ENCODE measurements at regions not wholly inside any gene's neighbourhood (a gene's known extent, or its start where the extent isn't known, plus 50 kb on each side); places are given as distances from the start of the nearest gene placed in this dataset.

DNA sequence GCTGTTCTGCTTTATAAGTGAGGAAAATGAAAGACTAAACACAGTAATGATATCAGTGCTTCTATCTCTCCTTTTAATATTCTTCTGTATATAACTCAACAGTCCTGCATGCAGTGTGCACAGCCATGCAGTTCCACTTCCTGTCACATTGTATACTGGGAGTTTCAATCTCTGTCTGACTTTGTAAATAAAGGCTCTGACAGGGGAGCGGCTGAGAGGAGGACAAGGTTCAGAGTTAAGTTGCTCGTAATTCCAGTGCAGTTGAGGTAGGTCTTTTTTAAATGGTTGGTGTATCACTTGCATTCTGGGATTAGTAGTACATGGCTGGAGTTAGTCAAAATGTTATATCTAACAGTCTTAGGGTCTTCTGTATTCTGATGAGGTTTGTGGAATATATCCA is 264.5 kb downstream of the OLFM3 start:
- peaks cover 0 to 4% of the 10 kb centered on the region in 2 donors for H3K27me3 Mint-ChIP-seq
- H3K36me3 Mint-ChIP-seq, result no peaks in the 10 kb centered on the region
- no peak for ATAC-seq
- no peak for DNase-seq (ENCODE audit: low spot score)
- H3K27ac Mint-ChIP-seq, result no peak overlapping the region
- no peaks in the 10 kb centered on the region for H3K4me1 Mint-ChIP-seq (ENCODE audit: low read depth in 2 of 2)
- H3K9me3 Mint-ChIP-seq, result peaks cover 3% of the 10 kb centered on the region
- no peak overlapping the region for H3K4me3 Mint-ChIP-seq

DNA sequence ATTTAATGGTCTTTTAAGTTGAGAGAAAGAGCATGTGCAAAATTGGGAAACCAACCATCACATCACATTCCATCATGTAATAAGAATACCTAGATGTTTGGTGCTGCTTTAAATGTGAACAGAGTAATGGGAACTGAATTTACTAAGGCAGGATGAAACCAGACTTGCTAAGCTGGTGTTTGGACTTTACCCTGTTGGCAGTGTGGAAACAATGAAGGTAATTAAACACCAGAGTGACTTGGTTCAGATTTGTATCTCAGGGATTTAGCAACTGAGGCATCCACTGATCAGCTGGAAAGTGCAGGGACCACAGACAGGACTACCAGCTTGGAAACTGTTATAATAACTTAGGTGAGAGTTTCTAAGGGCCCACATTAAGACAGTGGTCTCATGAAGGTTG is 263.4 kb downstream of the OLFM3 start:
- H3K27ac Mint-ChIP-seq, result no peak overlapping the region
- ATAC-seq (no peak), DNase-seq (ENCODE audit: low spot score) (no peak)
- no peak overlapping the region for H3K4me3 Mint-ChIP-seq
- H3K36me3 Mint-ChIP-seq, result no peaks in the 10 kb centered on the region
- H3K9me3 Mint-ChIP-seq, result no peaks in the 10 kb centered on the region
- H3K27me3 Mint-ChIP-seq, result peaks cover 0 to 4% of the 10 kb centered on the region in 2 donors
- no peaks in the 10 kb centered on the region for H3K4me1 Mint-ChIP-seq (ENCODE audit: low read depth in 2 of 2)

DNA sequence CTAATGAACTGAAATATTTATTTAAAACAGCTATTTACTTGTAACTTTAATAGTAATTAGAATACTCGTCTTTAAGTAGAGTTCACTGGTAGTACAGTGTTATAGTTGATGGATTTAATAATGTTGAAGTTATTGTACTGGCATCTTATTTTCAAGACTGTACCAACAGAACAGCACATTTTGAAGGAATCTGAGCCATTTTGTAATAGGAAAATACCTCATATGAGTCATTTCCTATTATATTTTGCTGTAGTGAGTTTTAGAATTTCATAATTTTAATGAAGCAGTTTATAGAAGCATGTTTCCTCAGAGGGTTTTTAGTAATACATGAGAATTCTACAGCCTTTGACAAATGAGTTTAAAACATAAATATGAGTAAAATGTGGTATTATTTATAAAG is 258.3 kb downstream of the OLFM3 start:
- H3K4me1 Mint-ChIP-seq (ENCODE audit: low read depth in 2 of 2), result no peaks in the 10 kb centered on the region
- ATAC-seq (no peak), DNase-seq (ENCODE audit: low spot score) (no peak)
- H3K27me3 Mint-ChIP-seq, result peaks cover 0 to 1% of the 10 kb centered on the region in 2 donors
- H3K36me3 Mint-ChIP-seq, result no peaks in the 10 kb centered on the region
- H3K4me3 Mint-ChIP-seq, result no peak overlapping the region
- H3K9me3 Mint-ChIP-seq, result no peaks in the 10 kb centered on the region
- H3K27ac Mint-ChIP-seq, result no peak overlapping the region

DNA sequence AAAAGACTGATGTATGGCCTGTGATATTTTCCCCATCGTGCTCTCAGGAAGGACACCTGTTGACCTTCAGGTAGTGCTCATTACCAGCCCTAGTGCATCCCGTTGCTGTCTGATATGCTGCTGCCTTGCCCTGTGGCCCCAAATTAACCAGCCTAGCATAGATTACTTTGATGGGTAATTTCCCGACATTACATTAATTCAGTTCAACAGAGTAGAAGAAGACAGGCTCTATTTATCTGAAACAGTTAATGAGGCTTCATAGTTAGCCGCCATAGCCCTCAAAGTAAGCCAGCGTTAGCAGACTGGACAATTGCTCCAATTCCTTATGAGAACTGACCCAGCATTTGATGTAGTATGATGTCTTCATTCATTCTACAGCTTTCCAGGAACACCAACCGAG is 257.6 kb downstream of the OLFM3 start:
- ATAC-seq (no peak), DNase-seq (ENCODE audit: low spot score) (no peak)
- Mint-ChIP-seq H3K27me3 (no peaks in the 10 kb centered on the region), H3K4me3 (no peak overlapping the region), H3K36me3 (no peaks in the 10 kb centered on the region), H3K4me1 (ENCODE audit: low read depth in 2 of 2) (no peaks in the 10 kb centered on the region), H3K27ac (no peak overlapping the region), H3K9me3 (no peaks in the 10 kb centered on the region)

DNA sequence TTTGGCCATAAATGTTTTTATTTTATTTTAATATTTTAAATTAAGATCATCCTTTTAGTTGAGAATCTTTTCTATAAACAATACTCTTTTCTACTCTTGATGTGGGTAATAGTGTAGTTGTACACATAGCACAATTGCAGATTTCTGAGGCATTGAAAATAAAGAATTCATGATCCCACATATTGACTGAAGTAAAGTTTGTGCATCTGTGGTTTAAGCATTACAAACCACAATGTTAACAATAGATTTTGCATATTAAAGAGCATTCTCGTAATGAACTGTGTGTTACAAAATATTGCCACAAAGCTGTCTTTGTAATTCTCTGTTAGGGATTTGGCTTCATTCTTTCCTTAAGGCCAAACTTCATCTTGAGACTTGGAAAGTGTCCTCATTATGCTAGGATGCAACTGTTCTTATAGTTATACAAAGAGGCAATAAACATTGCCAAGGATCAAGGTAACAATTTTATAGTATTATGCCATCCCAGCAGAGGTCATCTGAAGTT is 256.8 kb downstream of the OLFM3 start:
- H3K27me3 Mint-ChIP-seq, result no peaks in the 10 kb centered on the region
- no peak for DNase-seq (ENCODE audit: low spot score)
- no peak for ATAC-seq
- H3K4me3 Mint-ChIP-seq, result no peak overlapping the region
- H3K9me3 Mint-ChIP-seq, result no peaks in the 10 kb centered on the region
- no peak overlapping the region for H3K27ac Mint-ChIP-seq
- H3K4me1 Mint-ChIP-seq (ENCODE audit: low read depth in 2 of 2), result no peaks in the 10 kb centered on the region
- H3K36me3 Mint-ChIP-seq, result no peaks in the 10 kb centered on the region

DNA sequence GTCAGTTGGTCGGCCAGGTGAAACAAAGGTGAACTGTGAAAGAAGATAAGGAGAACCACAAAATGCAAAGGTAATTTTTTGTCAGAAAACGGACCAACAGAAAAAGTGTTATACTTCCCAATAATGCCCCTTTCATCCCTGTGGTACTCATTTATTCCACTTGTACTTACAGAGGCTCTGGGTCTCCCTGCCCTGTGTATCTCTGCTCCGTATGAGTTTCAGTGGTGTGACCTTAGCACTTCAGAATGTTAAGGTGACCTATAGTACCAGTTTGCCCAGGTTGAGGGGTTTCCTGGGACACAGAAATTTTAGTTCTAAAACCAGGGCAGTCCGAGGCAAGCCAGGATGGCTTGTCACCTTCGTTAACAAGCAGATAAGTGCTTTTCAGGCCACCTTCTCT is 254.8 kb downstream of the OLFM3 start:
- Mint-ChIP-seq H3K36me3 (no peaks in the 10 kb centered on the region), H3K4me3 (no peak overlapping the region), H3K9me3 (no peaks in the 10 kb centered on the region), H3K4me1 (ENCODE audit: low read depth in 2 of 2) (no peaks in the 10 kb centered on the region), H3K27ac (no peak overlapping the region), H3K27me3 (no peaks in the 10 kb centered on the region)
- no peak for DNase-seq (ENCODE audit: low spot score)
- no peak for ATAC-seq

DNA sequence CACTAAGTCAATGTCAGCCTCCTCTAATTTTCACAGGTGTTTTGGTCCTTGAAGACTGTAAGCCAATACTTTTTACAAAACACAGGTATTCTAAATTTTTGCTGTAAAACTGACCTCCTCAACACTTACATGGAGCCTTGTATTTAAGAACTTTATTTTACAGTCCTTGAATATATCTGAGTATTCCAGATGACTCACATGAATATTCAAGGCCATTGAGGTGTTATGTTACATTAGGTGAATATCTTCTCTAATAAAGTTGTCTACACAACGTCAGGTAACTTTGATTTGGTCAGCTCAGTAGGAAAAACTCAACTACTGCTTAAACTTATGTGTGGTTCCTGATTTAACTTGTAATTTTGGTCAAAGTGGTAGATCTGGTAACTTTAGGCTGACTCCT is 254.2 kb downstream of the OLFM3 start:
- Mint-ChIP-seq H3K27ac (no peak overlapping the region), H3K4me1 (ENCODE audit: low read depth in 2 of 2) (no peaks in the 10 kb centered on the region)

DNA sequence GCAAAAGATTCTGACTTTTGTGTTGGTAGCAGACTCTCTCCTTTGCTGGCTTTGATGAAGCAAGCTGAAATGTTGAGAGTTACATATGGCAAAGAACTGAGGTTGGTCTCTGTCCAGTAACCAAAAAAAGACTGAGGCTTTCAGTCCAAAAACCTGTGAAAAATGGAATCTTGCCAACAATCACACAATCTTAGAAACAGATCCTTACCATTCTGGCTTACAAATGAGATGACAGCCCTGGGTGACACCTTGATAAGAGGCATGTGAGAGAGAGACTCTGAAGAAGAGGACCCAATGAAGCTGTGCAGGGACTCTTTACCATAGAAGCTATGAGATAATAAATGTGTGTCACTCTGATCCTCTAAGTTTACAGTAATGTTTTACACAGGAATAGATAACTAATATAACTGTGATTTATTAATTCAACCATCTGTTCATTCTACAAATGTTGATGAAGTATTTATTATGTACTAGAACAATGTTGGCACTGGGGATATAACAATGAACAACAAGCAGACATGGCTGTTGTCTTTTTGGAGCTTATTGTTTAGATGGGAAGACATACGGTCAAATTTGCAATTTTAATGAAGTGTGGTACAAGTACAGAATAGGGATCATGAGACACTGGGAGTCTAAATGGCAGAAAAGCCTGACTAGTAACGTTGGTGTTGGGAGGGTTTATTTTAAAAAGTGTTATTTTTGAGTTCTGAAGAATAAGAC is 251.0 kb downstream of the OLFM3 start:
- no peaks in the 10 kb centered on the region for H3K36me3 Mint-ChIP-seq
- H3K27ac Mint-ChIP-seq, result no peak overlapping the region
- no peak for DNase-seq (ENCODE audit: low spot score)
- no peak for ATAC-seq
- no peaks in the 10 kb centered on the region for H3K27me3 Mint-ChIP-seq
- no peak overlapping the region for H3K4me3 Mint-ChIP-seq
- no peaks in the 10 kb centered on the region for H3K4me1 Mint-ChIP-seq (ENCODE audit: low read depth in 2 of 2)
- no peaks in the 10 kb centered on the region for H3K9me3 Mint-ChIP-seq

More for the DNA sequence above, 254.2 kb downstream of the OLFM3 start:
- ATAC-seq (no peak), DNase-seq (ENCODE audit: low spot score) (no peak)
- H3K9me3 Mint-ChIP-seq, result no peaks in the 10 kb centered on the region
- H3K36me3 Mint-ChIP-seq, result no peaks in the 10 kb centered on the region
- no peaks in the 10 kb centered on the region for H3K27me3 Mint-ChIP-seq
- no peak overlapping the region for H3K4me3 Mint-ChIP-seq

DNA sequence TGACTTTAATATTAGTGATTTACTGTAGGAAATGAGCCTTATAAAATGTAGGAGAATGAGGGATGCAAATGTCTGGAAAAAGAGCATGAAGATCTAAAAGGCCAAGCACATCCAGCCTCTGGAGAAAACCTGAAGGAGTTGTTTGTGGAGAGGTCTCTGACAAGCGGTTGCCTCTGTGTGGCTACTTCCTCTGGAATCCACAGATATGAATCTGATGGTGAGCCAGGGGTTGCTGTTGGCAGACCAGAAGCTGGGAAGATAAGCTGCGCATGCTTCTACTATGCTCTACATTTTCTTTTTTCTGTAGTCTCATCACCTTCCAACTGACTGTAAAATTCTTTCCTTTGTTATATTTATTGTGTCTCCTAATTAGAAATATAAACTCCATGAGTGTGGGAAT is 248.6 kb downstream of the OLFM3 start:
- Mint-ChIP-seq H3K4me1 (ENCODE audit: low read depth in 2 of 2) (no peaks in the 10 kb centered on the region), H3K9me3 (no peaks in the 10 kb centered on the region), H3K27ac (no peak overlapping the region), H3K4me3 (no peak overlapping the region), H3K27me3 (no peaks in the 10 kb centered on the region), H3K36me3 (no peaks in the 10 kb centered on the region)
- ATAC-seq (no peak), DNase-seq (ENCODE audit: low spot score) (no peak)
